ENCODE measurements at regions not wholly inside any gene's neighbourhood (a gene's known extent, or its start where the extent isn't known, plus 50 kb on each side); places are given as distances from the start of the nearest gene placed in this dataset.

DNA sequence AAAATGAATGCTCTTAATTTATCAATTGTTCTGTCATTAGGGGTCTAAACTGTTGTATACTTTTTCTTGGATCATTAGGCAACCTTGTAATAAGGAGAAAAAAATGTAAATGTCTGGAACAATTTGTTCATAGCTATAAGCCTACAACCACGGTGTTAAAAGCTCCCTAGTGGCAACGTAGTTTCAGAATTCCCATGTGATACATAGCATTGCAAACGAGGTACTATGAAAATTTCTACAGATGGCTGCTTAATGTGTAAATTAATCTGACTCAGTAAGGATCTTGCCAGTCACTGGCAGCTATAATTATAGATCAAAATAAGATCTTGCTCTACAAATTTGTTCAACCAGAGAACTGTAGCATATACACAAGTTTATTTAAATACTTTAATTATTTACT is 304.1 kb upstream of the ADGRL4 start:
- intact Hi-C loops (cut with micrococcal nuclease) = no loop called here
- TF ChIP-seq CTCF (IDR thresholded peaks at IDR 0.05; ENCODE audit: borderline replicate concordance) = no peak
- DNase-seq = no peak
- Histone ChIP-seq H3K4me3 (no peak overlapping the region), H3K36me3 (no peaks in the 10 kb centered on the region), H3K9me3 (replicated peaks) (peaks cover 15% of the 10 kb centered on the region), H3K27me3 (ENCODE audit: low read depth) (no peaks in the 10 kb centered on the region), H3K27ac (replicated peaks) (no peak overlapping the region), H3K4me1 (peaks cover 22% of the 10 kb centered on the region)

DNA sequence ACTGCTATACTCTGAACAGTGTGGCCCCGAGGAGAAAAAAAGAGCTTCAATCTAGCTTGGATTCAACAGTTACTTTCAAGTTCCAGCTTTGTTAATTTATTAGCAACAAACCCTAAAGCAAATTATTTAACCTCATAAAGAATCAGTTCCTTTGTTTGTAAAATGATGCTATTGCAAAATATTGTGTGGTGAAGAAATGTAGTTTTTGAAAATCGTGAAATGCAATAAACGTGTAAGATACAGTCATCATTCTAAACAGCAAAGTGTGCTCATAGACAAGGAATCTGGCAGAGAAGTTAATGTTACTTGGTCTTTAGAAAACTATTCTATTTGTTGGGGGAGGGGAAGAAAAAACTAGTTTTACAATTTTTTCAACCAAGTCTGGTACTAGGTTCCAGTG is 297.6 kb upstream of the ADGRL4 start:
- Histone ChIP-seq H3K36me3 (no peaks in the 10 kb centered on the region), H3K9me3 (replicated peaks) (no peaks in the 10 kb centered on the region), H3K27me3 (ENCODE audit: low read depth) (no peaks in the 10 kb centered on the region), H3K4me1 (peaks cover 4% of the 10 kb centered on the region), H3K4me3 (no peak overlapping the region), H3K27ac (replicated peaks) (no peak overlapping the region)
- no peak for DNase-seq
- intact Hi-C loops (cut with micrococcal nuclease) = no loop called here
- TF ChIP-seq CTCF (IDR thresholded peaks at IDR 0.05; ENCODE audit: borderline replicate concordance) = no peak

DNA sequence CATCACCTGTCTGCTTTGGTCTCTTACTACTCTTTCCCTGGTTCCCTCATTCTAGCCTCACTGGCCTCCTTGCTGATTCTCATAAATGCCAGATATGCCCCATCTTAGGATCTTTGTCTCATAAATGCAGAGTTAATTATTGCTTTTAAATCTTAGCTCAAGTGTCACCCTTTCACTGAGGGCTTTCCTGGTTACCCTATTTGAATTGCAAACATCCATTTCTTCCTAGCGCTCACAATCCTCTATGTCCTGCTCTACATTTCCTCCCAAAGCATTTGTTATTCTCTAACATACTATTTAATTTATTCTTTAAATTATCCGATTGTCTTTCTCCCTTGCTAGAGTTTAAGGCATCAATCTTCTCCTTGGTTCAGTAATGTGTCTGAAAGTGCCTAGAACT is 296.5 kb upstream of the ADGRL4 start:
- no peak for TF ChIP-seq CTCF (IDR thresholded peaks at IDR 0.05; ENCODE audit: borderline replicate concordance)
- intact Hi-C loops (cut with micrococcal nuclease) = no loop called here

GRCh38 chr1:79302380-79302930 is 295.9 kb upstream of the ADGRL4 start:
- Histone ChIP-seq H3K27ac (replicated peaks) (no peak overlapping the region), H3K36me3 (no peaks in the 10 kb centered on the region), H3K4me3 (no peak overlapping the region), H3K4me1 (peaks cover 4% of the 10 kb centered on the region), H3K27me3 (ENCODE audit: low read depth) (no peaks in the 10 kb centered on the region), H3K9me3 (replicated peaks) (no peaks in the 10 kb centered on the region)
- DNase-seq = no peak
- no peak for TF ChIP-seq CTCF (IDR thresholded peaks at IDR 0.05; ENCODE audit: borderline replicate concordance)
- intact Hi-C loops (cut with micrococcal nuclease) = no loop called here

More for the DNA sequence above, 296.5 kb upstream of the ADGRL4 start:
- H3K27me3 ChIP-seq (ENCODE audit: low read depth) = no peaks in the 10 kb centered on the region
- no peak overlapping the region for H3K4me3 ChIP-seq
- DNase-seq = no peak
- H3K9me3 ChIP-seq (replicated peaks) = no peaks in the 10 kb centered on the region
- no peaks in the 10 kb centered on the region for H3K36me3 ChIP-seq
- H3K4me1 ChIP-seq = peaks cover 4% of the 10 kb centered on the region
- H3K27ac ChIP-seq (replicated peaks) = no peak overlapping the region

DNA sequence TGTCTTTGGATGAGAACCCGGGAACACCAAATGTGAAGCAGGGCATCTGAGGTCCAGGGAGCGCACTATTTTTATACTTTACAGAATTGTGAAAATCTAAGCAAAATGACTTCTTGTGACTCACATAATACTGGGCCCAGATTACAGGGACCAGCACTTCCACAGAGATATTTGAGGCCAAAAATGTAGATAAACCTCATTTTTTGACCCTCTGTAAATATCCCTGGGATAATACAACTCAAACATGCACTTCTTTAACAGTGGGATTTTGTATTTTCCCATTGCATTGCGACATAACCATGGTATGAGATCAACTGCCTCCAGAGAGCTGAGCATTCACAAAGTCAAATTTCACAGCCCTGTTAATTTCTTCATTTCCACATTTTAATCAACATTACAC is 289.4 kb upstream of the ADGRL4 start:
- no peaks in the 10 kb centered on the region for H3K27me3 ChIP-seq (ENCODE audit: low read depth)
- no peaks in the 10 kb centered on the region for H3K4me1 ChIP-seq
- no peak overlapping the region for H3K4me3 ChIP-seq
- intact Hi-C loops (cut with micrococcal nuclease) = no loop called here
- no peaks in the 10 kb centered on the region for H3K9me3 ChIP-seq (replicated peaks)
- no peak for TF ChIP-seq CTCF (IDR thresholded peaks at IDR 0.05; ENCODE audit: borderline replicate concordance)
- no peak overlapping the region for H3K27ac ChIP-seq (replicated peaks)
- DNase-seq = no peak
- H3K36me3 ChIP-seq = no peaks in the 10 kb centered on the region
